ENCODE measurements at regions not wholly inside any gene's neighbourhood (a gene's known extent, or its start where the extent isn't known, plus 50 kb on each side); places are given as distances from the start of the nearest gene placed in this dataset.

GRCh38 chr1:166601650-166602278, 237.5 kb upstream of the POGK start:
- no peak for TF ChIP-seq GATA2 (IDR thresholded peaks at IDR 0.05; ENCODE audit: low read depth, low read length)
- TF ChIP-seq GATA3 (IDR thresholded peaks at IDR 0.05; ENCODE audit: low read depth, low read length), result no peak
